ENCODE measurements at regions not wholly inside any gene's neighbourhood (a gene's known extent, or its start where the extent isn't known, plus 50 kb on each side); places are given as distances from the start of the nearest gene placed in this dataset.

DNA sequence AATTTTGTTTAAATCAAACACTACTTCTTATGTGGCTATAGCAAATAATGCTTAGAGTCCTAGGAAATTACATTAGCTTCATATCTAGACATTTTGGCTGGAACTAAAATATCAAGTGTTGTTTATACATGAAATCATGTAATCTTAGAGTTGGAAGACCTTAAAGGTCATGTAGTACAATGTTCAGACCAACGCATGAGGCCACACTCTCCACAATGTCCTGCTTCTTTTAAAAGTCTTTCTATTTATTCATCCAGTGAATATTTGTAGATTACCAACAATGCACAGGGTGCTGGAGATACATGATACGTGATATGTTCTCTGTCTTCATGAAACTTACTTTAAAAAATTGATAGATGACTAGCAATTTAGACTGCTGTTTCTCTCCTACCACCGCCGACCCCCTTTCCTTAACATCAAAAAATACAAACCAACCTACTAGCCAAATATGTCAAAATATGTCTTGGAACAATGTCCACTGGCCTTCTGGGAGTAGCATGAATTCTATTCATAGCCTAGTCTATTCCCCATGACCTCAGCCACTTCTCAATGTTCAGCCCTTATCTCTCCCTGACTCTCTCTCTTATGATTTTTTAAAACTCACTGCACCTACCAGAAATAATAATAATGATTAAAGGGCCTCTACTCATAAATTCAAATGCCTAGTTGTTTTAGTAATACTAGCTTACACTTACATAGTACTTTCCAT, 59.5 kb upstream of the CAV2 start:
- Histone ChIP-seq H3K27ac (peak overlapping the region; percentile 56), H3K27me3 (replicated peaks) (no peaks in the 10 kb centered on the region), H3K4me3 (ENCODE audit: low read depth, low read length) (no peak overlapping the region), H3K36me3 (replicated peaks) (no peaks in the 10 kb centered on the region)
- peak; percentile 34 for DNase-seq
- in situ Hi-C loops (cut with HindIII; ENCODE audit: low pct_ligation_motif_present, low sequenced_read_pairs) = no loop called here
- TF ChIP-seq, protein P1, sequence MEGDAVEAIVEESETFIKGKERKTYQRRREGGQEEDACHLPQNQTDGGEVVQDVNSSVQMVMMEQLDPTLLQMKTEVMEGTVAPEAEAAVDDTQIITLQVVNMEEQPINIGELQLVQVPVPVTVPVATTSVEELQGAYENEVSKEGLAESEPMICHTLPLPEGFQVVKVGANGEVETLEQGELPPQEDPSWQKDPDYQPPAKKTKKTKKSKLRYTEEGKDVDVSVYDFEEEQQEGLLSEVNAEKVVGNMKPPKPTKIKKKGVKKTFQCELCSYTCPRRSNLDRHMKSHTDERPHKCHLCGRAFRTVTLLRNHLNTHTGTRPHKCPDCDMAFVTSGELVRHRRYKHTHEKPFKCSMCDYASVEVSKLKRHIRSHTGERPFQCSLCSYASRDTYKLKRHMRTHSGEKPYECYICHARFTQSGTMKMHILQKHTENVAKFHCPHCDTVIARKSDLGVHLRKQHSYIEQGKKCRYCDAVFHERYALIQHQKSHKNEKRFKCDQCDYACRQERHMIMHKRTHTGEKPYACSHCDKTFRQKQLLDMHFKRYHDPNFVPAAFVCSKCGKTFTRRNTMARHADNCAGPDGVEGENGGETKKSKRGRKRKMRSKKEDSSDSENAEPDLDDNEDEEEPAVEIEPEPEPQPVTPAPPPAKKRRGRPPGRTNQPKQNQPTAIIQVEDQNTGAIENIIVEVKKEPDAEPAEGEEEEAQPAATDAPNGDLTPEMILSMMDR (IDR thresholded peaks at IDR 0.05; ENCODE audit: low read depth, low read length, missing control alignments) = no peak

DNA sequence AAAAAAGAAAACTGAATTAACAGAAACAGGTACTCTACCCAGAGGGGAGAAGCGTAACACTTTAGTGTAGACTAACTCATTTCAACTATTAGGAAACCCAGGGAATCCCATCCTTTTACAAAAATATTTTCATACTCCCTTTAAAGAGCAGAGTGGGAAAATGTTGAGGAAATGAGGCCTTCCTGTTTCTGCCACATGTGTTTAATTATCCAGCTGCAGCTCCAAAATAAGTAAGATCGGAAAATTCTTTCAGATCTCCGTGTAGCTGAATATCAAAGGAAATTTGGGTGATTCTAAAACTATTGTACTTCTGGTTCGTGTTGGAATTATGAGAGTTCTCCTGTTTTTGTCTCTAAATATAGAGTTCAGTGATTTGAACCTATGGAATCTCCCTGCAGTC, 58.0 kb upstream of the CAV2 start:
- Histone ChIP-seq H3K4me3 (ENCODE audit: low read depth, low read length) (no peak overlapping the region), H3K36me3 (replicated peaks) (no peaks in the 10 kb centered on the region), H3K27me3 (replicated peaks) (no peaks in the 10 kb centered on the region), H3K27ac (peak overlapping the region; percentile 64)
- DNase-seq = no peak
- in situ Hi-C loops (cut with HindIII; ENCODE audit: low pct_ligation_motif_present, low sequenced_read_pairs) = no loop called here
- TF ChIP-seq, protein P1 (IDR thresholded peaks at IDR 0.05; ENCODE audit: low read depth, low read length, missing control alignments) = no peak

DNA sequence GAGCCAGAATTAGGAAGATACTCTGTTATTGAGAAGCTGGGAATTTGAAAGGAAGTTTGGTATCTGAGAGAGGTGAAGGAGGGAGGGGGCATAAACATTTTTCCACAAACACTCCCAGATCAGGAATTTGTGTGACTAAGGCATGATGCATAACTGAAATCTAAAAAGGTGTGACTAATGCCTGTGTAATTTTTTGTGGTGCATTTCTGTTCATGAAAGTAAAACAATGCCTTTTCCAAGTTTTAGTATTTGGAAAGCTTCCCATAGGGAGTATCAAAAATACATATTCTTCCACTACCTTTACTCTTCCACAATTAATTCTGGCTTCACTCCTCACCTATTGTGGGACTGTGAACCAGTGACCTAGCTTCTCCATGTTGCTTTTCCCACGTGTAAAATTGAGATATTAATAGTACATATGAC, 56.4 kb upstream of the CAV2 start:
- in situ Hi-C loops (cut with HindIII; ENCODE audit: low pct_ligation_motif_present, low sequenced_read_pairs) = no loop called here

DNA sequence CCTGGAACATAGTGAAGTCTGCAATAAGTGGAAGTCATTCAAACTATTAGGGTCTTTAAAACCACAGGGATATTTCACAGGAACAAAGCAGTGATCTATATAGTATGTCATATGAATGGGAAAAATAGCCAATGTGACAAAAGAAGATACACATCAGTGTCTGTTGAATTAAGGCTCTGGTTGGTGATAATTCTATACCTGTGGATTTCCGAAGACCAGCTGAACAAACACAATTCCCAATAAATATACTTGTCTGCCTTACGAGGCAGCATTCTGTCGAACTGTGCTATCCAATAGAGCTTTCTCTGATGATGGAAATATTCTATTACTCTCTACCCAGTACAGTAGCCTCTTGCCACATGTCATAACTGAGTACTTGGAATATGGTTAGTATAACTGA, 55.9 kb upstream of the CAV2 start:
- Histone ChIP-seq H3K4me3 (ENCODE audit: low read depth, low read length) (no peak overlapping the region), H3K27ac (peak overlapping the region; percentile 80), H3K27me3 (replicated peaks) (no peaks in the 10 kb centered on the region), H3K36me3 (replicated peaks) (no peaks in the 10 kb centered on the region)
- TF ChIP-seq, protein P1 (IDR thresholded peaks at IDR 0.05; ENCODE audit: low read depth, low read length, missing control alignments) = no peak
- DNase-seq = no peak
- in situ Hi-C loops (cut with HindIII; ENCODE audit: low pct_ligation_motif_present, low sequenced_read_pairs) = no loop called here

More for the DNA sequence above, 56.4 kb upstream of the CAV2 start:
- DNase-seq = peak; percentile 79
- TF ChIP-seq, protein P1 (IDR thresholded peaks at IDR 0.05; ENCODE audit: low read depth, low read length, missing control alignments) = no peak
- Histone ChIP-seq H3K4me3 (ENCODE audit: low read depth, low read length) (no peak overlapping the region), H3K27me3 (replicated peaks) (no peaks in the 10 kb centered on the region), H3K36me3 (replicated peaks) (no peaks in the 10 kb centered on the region), H3K27ac (peak overlapping the region; percentile 80)

DNA sequence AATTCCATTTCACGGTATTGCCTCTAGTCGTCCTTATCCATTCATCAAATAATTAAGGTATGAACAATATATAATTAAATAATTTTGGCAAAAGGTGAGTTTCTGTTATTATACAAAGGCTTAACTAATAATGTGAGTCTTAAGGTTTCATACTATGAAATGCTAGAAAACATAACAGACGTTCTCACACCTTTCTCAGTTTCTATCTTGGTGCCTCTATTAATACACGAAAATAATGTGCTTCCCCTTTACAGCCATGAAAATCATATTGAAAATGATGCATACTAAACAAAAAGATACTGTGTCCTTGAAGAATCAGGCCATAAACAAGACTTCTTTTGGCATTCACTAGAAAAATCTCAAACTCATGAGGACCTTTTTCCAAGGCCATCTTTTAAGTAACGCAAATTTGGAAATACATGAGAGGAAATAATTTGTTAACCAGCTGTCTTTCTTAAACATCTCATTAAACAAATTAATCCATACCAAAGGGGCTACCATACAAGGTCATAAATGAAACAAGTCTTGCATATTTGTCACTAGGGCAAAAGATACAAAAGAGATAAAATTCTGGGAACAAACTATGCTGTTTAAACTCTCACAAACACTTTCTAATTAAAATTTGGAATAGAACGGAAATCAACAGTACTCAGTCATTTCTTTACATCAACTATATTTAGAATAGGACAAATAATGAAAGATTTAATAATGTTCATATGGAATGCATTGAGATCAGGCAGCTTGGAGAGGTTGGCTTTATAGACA, 53.9 kb upstream of the CAV2 start:
- in situ Hi-C loops (cut with HindIII; ENCODE audit: low pct_ligation_motif_present, low sequenced_read_pairs) = no loop called here
- DNase-seq = no peak
- Histone ChIP-seq H3K27me3 (replicated peaks) (no peaks in the 10 kb centered on the region), H3K27ac (no peak overlapping the region), H3K4me3 (ENCODE audit: low read depth, low read length) (no peak overlapping the region), H3K36me3 (replicated peaks) (no peaks in the 10 kb centered on the region)
- TF ChIP-seq, protein P1 (IDR thresholded peaks at IDR 0.05; ENCODE audit: low read depth, low read length, missing control alignments) = no peak
